ENCODE measurements at regions not wholly inside any gene's neighbourhood (a gene's known extent, or its start where the extent isn't known, plus 50 kb on each side); places are given as distances from the start of the nearest gene placed in this dataset.

DNA sequence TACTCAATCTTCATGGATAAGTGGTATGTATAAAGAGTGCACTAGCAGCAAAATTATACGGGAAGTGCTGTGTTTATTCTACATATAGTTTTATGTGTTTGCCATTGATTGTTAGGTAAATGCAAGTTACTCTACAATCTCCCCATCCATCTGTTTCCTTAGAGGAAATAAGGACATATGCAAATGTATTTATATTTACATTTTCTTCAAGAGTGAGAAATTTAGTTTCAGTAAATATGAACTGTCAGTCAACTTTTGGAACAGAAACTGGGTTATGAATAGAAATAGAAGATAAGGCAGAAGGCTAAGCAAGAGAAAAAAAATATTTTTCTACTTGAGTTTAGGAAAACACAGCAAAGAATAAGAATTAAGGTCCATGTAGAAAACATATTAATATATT is 176.1 kb upstream of the KLHL1 start:
- no peak for TF ChIP-seq EZH2 (IDR thresholded peaks at IDR 0.05; ENCODE audit: borderline replicate concordance, low read depth, low read length, severe bottlenecking)
- TF ChIP-seq, protein P1, sequence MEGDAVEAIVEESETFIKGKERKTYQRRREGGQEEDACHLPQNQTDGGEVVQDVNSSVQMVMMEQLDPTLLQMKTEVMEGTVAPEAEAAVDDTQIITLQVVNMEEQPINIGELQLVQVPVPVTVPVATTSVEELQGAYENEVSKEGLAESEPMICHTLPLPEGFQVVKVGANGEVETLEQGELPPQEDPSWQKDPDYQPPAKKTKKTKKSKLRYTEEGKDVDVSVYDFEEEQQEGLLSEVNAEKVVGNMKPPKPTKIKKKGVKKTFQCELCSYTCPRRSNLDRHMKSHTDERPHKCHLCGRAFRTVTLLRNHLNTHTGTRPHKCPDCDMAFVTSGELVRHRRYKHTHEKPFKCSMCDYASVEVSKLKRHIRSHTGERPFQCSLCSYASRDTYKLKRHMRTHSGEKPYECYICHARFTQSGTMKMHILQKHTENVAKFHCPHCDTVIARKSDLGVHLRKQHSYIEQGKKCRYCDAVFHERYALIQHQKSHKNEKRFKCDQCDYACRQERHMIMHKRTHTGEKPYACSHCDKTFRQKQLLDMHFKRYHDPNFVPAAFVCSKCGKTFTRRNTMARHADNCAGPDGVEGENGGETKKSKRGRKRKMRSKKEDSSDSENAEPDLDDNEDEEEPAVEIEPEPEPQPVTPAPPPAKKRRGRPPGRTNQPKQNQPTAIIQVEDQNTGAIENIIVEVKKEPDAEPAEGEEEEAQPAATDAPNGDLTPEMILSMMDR (IDR thresholded peaks at IDR 0.05; ENCODE audit: borderline replicate concordance, extremely low read depth, low read length, poor library complexity, severe bottlenecking) = no peak

All from DND-41 (cell line).